Activated CD8-positive, alpha-beta T cell treated with anti-CD3 and anti-CD28 coated beads for 36 hours (primary cell): ENCODE measurements at regions not wholly inside any gene's neighbourhood (a gene's known extent, or its start where the extent isn't known, plus 50 kb on each side); places are given as distances from the start of the nearest gene placed in this dataset.

Experiments
- ATAC-seq: fragments of 200-7000 bp; cut with Tn5 transposase; one replicate; pipeline ENCODE4 v1.10.0; 2021; ENCODE audit warnings: mild to moderate bottlenecking, moderate library complexity
- CTCF ChIA-PET: fragments of 350-600 bp; sonication (Branson Sonifier 250); formaldehyde crosslinking; loops from one replicate; lab custom pipeline; 2021; ENCODE audit warnings: antibody characterized with exemption; lab: Charles Lee
- POLR2A ChIA-PET: fragments of 350-600 bp; sonication (Branson Sonifier 250); formaldehyde crosslinking; loops from one replicate; lab custom pipeline; 2021; ENCODE audit warnings: antibody characterized with exemption; lab: Charles Lee
- DNase-seq: peaks from one replicate; pipeline ENCODE4 v3.0.0-alpha.2; 2020
- H3K27ac Mint-ChIP-seq: one replicate; pipeline ENCODE4 v1.8.0; 2021; ENCODE audit warnings: mild to moderate bottlenecking, mixed read lengths
- H3K27me3 Mint-ChIP-seq: one replicate; pipeline ENCODE4 v1.8.0; 2021; ENCODE audit warnings: mixed read lengths
- H3K36me3 Mint-ChIP-seq: one replicate; pipeline ENCODE4 v1.8.0; 2021; ENCODE audit warnings: low read depth, mixed read lengths
- H3K4me1 Mint-ChIP-seq: one replicate; pipeline ENCODE4 v1.8.0; 2021; ENCODE audit warnings: low read depth, mixed read lengths
- H3K4me3 Mint-ChIP-seq: one replicate; pipeline ENCODE4 v1.8.0; 2021; ENCODE audit warnings: mild to moderate bottlenecking, moderate library complexity, mixed read lengths
- H3K9me3 Mint-ChIP-seq: one replicate; pipeline ENCODE4 v1.8.0; 2021; ENCODE audit warnings: mixed read lengths
- intact Hi-C: fragments of 100-400 bp; cut with micrococcal nuclease; formaldehyde crosslinking; loops from one replicate; pipeline ENCODE4 v1.10.0; 2022
- TF ChIP-seq, protein P1 (sequence below): fragments of 200-600 bp; IDR thresholded peaks from one replicate; pipeline ENCODE4 v1.8.0; 2022; ENCODE audit warnings: antibody characterized with exemption, mild to moderate bottlenecking

GRCh38 chr16:17817943-17818342, 347.2 kb upstream of the XYLT1 start:
- CTCF ChIA-PET = no interaction called here
- H3K4me1 Mint-ChIP-seq = no peaks in the 10 kb centered on the region
- ATAC-seq = no peak
- H3K36me3 Mint-ChIP-seq = no peaks in the 10 kb centered on the region
- H3K27me3 Mint-ChIP-seq = peaks cover 5% of the 10 kb centered on the region
- peaks cover 11% of the 10 kb centered on the region for H3K9me3 Mint-ChIP-seq
- POLR2A ChIA-PET = no interaction called here
- TF ChIP-seq, protein P1, sequence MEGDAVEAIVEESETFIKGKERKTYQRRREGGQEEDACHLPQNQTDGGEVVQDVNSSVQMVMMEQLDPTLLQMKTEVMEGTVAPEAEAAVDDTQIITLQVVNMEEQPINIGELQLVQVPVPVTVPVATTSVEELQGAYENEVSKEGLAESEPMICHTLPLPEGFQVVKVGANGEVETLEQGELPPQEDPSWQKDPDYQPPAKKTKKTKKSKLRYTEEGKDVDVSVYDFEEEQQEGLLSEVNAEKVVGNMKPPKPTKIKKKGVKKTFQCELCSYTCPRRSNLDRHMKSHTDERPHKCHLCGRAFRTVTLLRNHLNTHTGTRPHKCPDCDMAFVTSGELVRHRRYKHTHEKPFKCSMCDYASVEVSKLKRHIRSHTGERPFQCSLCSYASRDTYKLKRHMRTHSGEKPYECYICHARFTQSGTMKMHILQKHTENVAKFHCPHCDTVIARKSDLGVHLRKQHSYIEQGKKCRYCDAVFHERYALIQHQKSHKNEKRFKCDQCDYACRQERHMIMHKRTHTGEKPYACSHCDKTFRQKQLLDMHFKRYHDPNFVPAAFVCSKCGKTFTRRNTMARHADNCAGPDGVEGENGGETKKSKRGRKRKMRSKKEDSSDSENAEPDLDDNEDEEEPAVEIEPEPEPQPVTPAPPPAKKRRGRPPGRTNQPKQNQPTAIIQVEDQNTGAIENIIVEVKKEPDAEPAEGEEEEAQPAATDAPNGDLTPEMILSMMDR = no peak
- no peak overlapping the region for H3K4me3 Mint-ChIP-seq
- no peak for DNase-seq
- intact Hi-C loops = no loop called here
- no peak overlapping the region for H3K27ac Mint-ChIP-seq

GRCh38 chr16:17817260-17817659, 346.5 kb upstream of the XYLT1 start:
- intact Hi-C loops = no loop called here
- ChIA-PET CTCF (no interaction called here), POLR2A (no interaction called here)
- Mint-ChIP-seq H3K4me3 (no peak overlapping the region), H3K27ac (no peak overlapping the region), H3K27me3 (peaks cover 4% of the 10 kb centered on the region), H3K9me3 (peaks cover 11% of the 10 kb centered on the region), H3K36me3 (no peaks in the 10 kb centered on the region), H3K4me1 (no peaks in the 10 kb centered on the region)
- ATAC-seq (no peak), DNase-seq (no peak)
- TF ChIP-seq, protein P1 = no peak

GRCh38 chr16:17812771-17813170, 342.0 kb upstream of the XYLT1 start:
- ChIA-PET POLR2A (no interaction called here), CTCF (no interaction called here)
- TF ChIP-seq, protein P1 = no peak
- H3K36me3 Mint-ChIP-seq = no peaks in the 10 kb centered on the region
- ATAC-seq (no peak), DNase-seq (no peak)
- H3K27ac Mint-ChIP-seq = no peak overlapping the region
- H3K4me3 Mint-ChIP-seq = no peak overlapping the region
- H3K27me3 Mint-ChIP-seq = no peaks in the 10 kb centered on the region
- H3K9me3 Mint-ChIP-seq = peaks cover 14% of the 10 kb centered on the region
- H3K4me1 Mint-ChIP-seq = no peaks in the 10 kb centered on the region
- intact Hi-C loops = no loop called here

DNA sequence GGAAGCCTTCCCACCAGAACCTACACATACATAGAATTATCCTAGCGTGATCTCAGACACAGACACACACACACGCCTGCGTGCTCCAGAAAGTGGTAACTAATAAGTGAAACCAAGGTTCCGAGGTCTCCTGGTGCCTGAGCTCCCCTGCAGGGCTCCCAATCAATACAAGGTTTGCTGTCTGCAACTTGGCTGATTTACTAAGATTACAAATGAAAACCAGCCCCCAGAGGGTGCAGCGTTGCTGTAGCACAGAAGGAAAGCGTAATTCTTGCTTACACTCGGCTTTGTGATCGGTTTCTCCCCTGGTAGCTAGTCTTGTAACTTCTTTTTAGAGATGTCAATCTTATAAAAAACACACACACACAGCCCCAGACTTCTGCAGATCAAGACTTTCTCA, 334.1 kb upstream of the XYLT1 start:
- no peaks in the 10 kb centered on the region for H3K4me1 Mint-ChIP-seq
- no peaks in the 10 kb centered on the region for H3K36me3 Mint-ChIP-seq
- H3K9me3 Mint-ChIP-seq = no peaks in the 10 kb centered on the region
- no peak overlapping the region for H3K27ac Mint-ChIP-seq
- H3K4me3 Mint-ChIP-seq = no peak overlapping the region
- ChIA-PET POLR2A (no interaction called here), CTCF (no interaction called here)
- ATAC-seq (no peak), DNase-seq (no peak)
- peaks cover 9% of the 10 kb centered on the region for H3K27me3 Mint-ChIP-seq
- TF ChIP-seq, protein P1 = no peak
- intact Hi-C loops = no loop called here

GRCh38 chr16:17803625-17804410, 333.1 kb upstream of the XYLT1 start:
- Mint-ChIP-seq H3K9me3 (no peaks in the 10 kb centered on the region), H3K4me1 (no peaks in the 10 kb centered on the region), H3K36me3 (no peaks in the 10 kb centered on the region), H3K4me3 (no peak overlapping the region), H3K27ac (no peak overlapping the region), H3K27me3 (peaks cover 9% of the 10 kb centered on the region)
- ATAC-seq = no peak
- CTCF ChIA-PET = no interaction called here
- no peak for DNase-seq
- TF ChIP-seq, protein P1 = no peak
- intact Hi-C loops = no loop called here
- POLR2A ChIA-PET = no interaction called here
